GM06990 (cell line): ENCODE measurements at regions not wholly inside any gene's neighbourhood (a gene's known extent, or its start where the extent isn't known, plus 50 kb on each side); places are given as distances from the start of the nearest gene placed in this dataset.
"Not testable (repeated sequence)": the region's sequence is repeated elsewhere in the genome, so short reads cannot be mapped to it uniquely, and the experiment has no call there.

Source experiments
- DNase-seq: peaks from one replicate; pipeline ENCODE4 v3.0.0-alpha.2; 2011; ENCODE audit not compliant: insufficient read length; ENCODE audit errors: extremely low read depth
- H3K27me3 ChIP-seq: replicated peaks from 2 replicates; pipeline ENCODE4 v1.6.0; 2011; ENCODE audit warnings: low read length; ENCODE audit not compliant: control insufficient read depth, insufficient read depth
- H3K36me3 ChIP-seq: 2 replicates; pipeline ENCODE4 v1.5.1; 2011; ENCODE audit warnings: low read length; ENCODE audit not compliant: control insufficient read depth, insufficient read depth
- H3K4me3 ChIP-seq: replicated peaks from 2 replicates; pipeline ENCODE4 v1.5.1; 2011; ENCODE audit warnings: low read depth, mild to moderate bottlenecking, control low read depth, low read length
- TF ChIP-seq, protein P1 (sequence below): IDR thresholded peaks from 2 replicates; pipeline ENCODE4 v1.5.1; 2011; ENCODE audit warnings: low read length, control low read depth, mild to moderate bottlenecking, inconsistent platforms; ENCODE audit not compliant: insufficient read depth, poor library complexity, severe bottlenecking

DNA sequence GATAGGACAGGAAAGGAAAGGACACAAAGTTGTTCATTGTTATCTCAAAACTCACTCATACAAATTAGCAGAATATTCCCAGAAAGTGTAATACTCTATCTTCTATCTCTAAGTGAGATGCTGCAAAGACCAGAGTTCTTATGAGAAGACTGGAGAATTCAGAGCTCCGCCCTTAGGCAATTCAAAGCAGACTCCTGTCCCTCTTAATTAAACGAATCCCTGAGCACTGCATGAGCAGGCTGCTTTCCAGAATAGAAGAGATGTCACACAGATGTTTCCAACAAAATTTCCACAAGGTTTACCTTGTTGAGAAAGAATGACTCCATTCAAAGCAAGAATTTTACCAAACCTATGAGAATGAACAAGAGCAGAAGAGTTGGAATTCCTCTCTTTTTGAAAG lies 630.8 kb upstream of the INTU start:
- H3K27me3 ChIP-seq = no peaks in the 10 kb centered on the region
- no peaks in the 10 kb centered on the region for H3K36me3 ChIP-seq
- H3K4me3 ChIP-seq = no peak overlapping the region
- TF ChIP-seq, protein P1, sequence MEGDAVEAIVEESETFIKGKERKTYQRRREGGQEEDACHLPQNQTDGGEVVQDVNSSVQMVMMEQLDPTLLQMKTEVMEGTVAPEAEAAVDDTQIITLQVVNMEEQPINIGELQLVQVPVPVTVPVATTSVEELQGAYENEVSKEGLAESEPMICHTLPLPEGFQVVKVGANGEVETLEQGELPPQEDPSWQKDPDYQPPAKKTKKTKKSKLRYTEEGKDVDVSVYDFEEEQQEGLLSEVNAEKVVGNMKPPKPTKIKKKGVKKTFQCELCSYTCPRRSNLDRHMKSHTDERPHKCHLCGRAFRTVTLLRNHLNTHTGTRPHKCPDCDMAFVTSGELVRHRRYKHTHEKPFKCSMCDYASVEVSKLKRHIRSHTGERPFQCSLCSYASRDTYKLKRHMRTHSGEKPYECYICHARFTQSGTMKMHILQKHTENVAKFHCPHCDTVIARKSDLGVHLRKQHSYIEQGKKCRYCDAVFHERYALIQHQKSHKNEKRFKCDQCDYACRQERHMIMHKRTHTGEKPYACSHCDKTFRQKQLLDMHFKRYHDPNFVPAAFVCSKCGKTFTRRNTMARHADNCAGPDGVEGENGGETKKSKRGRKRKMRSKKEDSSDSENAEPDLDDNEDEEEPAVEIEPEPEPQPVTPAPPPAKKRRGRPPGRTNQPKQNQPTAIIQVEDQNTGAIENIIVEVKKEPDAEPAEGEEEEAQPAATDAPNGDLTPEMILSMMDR = no peak
- no peak for DNase-seq

DNA sequence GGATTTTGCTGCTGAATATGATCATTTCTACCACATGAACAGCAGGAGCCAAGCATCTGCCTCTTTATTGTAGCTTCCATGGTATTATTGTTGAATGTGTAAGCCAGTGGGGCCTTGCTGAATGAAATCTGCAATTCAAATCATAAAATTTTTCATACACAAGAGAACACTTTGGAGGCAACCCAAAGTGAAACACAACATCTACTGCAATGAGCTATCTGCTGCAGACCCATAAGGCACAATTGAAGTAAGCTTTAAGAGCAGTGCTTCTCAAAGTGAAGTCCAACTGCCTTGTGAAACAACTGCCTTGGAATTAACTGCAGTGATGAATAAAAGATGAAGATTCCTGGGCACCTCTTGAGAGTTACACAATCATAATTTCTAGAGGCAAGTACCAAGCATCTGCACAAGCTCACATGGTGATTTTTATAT lies 626.3 kb upstream of the INTU start:
- Histone ChIP-seq H3K36me3 (no peaks in the 10 kb centered on the region), H3K27me3 (no peaks in the 10 kb centered on the region), H3K4me3 (no peak overlapping the region)
- DNase-seq = no peak
- TF ChIP-seq, protein P1 = no peak

DNA sequence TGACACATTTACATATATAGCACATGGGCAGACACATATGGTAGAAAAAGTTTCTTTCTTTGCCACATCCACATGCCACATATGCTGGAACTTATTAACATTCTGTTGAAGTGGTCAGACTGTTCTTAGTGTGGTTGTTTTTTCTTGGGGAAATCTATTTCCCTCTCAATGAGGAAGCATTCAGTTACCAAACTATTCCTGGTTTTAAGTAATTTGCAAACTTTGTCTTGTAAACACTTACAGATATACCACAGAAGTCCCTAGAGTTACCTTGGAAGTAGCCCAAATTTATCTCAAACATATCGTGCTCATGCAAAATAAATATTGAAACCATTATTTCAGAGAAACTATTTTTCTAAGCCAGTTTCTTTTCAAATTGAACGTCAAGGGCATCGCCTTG lies 625.5 kb upstream of the INTU start:
- TF ChIP-seq, protein P1 = no peak
- H3K4me3 ChIP-seq = no peak overlapping the region

DNA sequence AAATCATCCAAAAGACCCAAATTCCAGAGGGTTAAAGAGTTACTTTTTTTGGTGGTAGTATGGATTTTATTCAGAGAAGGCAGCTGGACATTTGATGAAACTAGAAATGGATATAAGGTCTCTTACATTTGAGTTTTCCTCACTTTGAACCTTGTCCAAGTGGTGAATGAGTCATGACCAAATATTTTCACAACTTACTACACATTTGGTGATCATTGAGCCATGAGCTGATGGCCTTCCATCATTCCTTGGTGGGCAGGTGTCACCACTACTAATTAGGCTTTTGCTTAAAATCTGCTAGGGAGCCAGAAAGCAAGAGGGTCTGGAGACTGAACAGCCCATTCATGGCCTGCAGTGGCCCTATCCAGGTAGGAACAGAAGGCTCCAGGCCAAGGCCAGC lies 620.2 kb upstream of the INTU start:
- no peak overlapping the region for H3K4me3 ChIP-seq
- TF ChIP-seq, protein P1 = no peak
- no peak for DNase-seq

More for the DNA sequence above, 625.5 kb upstream of the INTU start:
- DNase-seq = no peak
- Histone ChIP-seq H3K27me3 (no peaks in the 10 kb centered on the region), H3K36me3 (no peaks in the 10 kb centered on the region)

DNA sequence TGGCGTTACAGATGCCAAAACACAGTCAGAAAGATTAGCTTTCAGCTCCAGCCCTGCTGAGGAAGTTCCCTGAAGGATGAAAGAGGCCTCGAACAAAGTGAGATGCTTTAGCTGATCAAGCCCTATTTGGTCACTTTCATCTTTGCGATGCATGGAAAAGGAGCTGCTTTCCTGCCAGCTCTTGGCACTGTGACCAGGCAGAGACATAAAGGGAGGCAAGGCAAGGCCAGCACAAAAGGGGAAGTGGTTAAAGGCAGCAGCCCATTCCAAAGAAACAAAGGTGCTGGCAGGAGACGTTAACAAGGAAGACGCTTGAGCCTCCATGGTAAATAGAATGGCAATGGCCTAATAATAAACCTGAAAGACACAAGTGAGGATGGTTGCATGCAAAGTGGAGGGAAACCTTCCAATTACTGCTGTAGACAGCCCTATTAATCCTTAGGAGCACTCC lies 617.1 kb upstream of the INTU start:
- no peaks in the 10 kb centered on the region for H3K36me3 ChIP-seq
- H3K27me3 ChIP-seq = no peaks in the 10 kb centered on the region
- H3K4me3 ChIP-seq = no peak overlapping the region
- TF ChIP-seq, protein P1 = no peak
- no peak for DNase-seq

More for the DNA sequence above, 620.2 kb upstream of the INTU start:
- H3K27me3 ChIP-seq = no peaks in the 10 kb centered on the region
- no peaks in the 10 kb centered on the region for H3K36me3 ChIP-seq

DNA sequence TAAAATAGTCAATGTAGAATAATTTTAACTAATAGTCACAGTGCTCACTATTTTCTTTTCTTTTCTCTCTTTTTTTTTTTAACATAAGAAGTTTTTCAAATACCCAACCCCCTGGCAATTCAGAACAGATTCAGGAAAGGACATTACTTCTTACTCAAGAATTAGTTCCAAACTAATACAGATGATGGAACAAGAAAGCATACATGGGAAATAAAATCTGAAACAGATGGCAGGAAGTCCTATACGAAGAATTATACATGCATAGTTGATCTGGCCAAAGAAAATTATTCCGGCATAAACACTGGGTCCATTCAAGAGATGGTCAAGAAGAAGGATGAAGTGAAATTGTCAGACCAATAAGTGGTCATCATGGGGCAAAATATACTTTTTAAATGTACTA lies 614.4 kb upstream of the INTU start:
- Histone ChIP-seq H3K36me3 (no peaks in the 10 kb centered on the region), H3K4me3 (no peak overlapping the region), H3K27me3 (no peaks in the 10 kb centered on the region)
- no peak for DNase-seq
- TF ChIP-seq, protein P1 = no peak

DNA sequence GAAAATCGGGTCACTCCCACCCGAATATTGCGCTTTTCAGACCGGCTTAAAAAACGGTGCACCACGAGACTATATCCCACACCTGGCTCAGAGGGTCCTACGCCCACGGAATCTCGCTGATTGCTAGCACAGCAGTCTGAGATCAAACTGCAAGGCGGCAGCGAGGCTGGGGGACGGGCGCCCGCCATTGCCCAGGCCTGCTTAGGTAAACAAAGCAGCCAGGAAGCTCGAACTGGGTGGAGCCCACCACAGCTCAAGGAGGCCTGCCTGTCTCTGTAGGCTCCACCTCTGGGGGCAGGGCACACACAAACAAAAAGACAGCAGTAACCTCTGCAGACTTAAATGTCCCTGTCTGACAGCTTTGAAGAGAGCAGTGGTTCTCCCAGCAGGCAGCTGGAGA lies 611.9 kb upstream of the INTU start:
- DNase-seq, H3K36me3 ChIP-seq, H3K4me3 ChIP-seq, H3K27me3 ChIP-seq: not testable (repeated sequence)
